BE2C (cell line): ENCODE measurements at regions not wholly inside any gene's neighbourhood (a gene's known extent, or its start where the extent isn't known, plus 50 kb on each side); places are given as distances from the start of the nearest gene placed in this dataset.

ENCODE experiments used
- DNase-seq: peaks from one replicate; pipeline ENCODE4 v3.0.0-alpha.2; 2020
- H3K27me3 ChIP-seq: fragments of 250-450 bp; sonication (Bioruptor Pico); 2 replicates; pipeline ENCODE4 v1.5.1; 2020; ENCODE audit warnings: mild to moderate bottlenecking
- H3K36me3 ChIP-seq: fragments of 250-450 bp; sonication (Bioruptor Pico); 2 replicates; pipeline ENCODE4 v1.5.1; 2020; ENCODE audit warnings: mild to moderate bottlenecking
- H3K4me1 ChIP-seq: fragments of 250-450 bp; sonication (Bioruptor Pico); 2 replicates; pipeline ENCODE4 v1.5.1; 2020
- H3K4me3 ChIP-seq: 2 replicates; pipeline ENCODE4 v1.5.1; 2011; ENCODE audit warnings: low read depth, low read length
- H3K9me3 ChIP-seq: fragments of 250-450 bp; sonication (Bioruptor Pico); 2 replicates; pipeline ENCODE4 v1.5.1; 2020
- CTCF ChIP-seq: IDR thresholded peaks from 2 replicates; pipeline ENCODE4 v1.5.1; 2012; ENCODE audit warnings: mild to moderate bottlenecking, low read depth, low read length

- no peak for TF ChIP-seq CTCF
- Histone ChIP-seq H3K4me1 (no peaks in the 10 kb centered on the region), H3K4me3 (no peak overlapping the region), H3K27me3 (no peaks in the 10 kb centered on the region), H3K36me3 (no peaks in the 10 kb centered on the region), H3K9me3 (no peaks in the 10 kb centered on the region; the same call in 1 of the 2 replicates)
- DNase-seq: no peak
These were observed 674.6 kb upstream of the SEMA6A start for GRCh38 chr5:117249086-117249815.

GRCh38 chr5:117246424-117246823 lies 671.8 kb upstream of the SEMA6A start:
- DNase-seq: no peak
- no peaks in the 10 kb centered on the region for H3K27me3 ChIP-seq
- H3K36me3 ChIP-seq: no peaks in the 10 kb centered on the region
- no peaks in the 10 kb centered on the region for H3K4me1 ChIP-seq
- no peak overlapping the region for H3K4me3 ChIP-seq
- H3K9me3 ChIP-seq: no peaks in the 10 kb centered on the region; the same call in 1 of the 2 replicates
- no peak for TF ChIP-seq CTCF

- H3K4me1 ChIP-seq: no peaks in the 10 kb centered on the region
- no peaks in the 10 kb centered on the region for H3K27me3 ChIP-seq
- no peaks in the 10 kb centered on the region for H3K36me3 ChIP-seq
- no peak overlapping the region for H3K4me3 ChIP-seq
- no peaks in the 10 kb centered on the region; the same call in 1 of the 2 replicates for H3K9me3 ChIP-seq
- DNase-seq: no peak
- TF ChIP-seq CTCF: no peak
These were observed 670.5 kb upstream of the SEMA6A start for GRCh38 chr5:117245130-117245529.

- Histone ChIP-seq H3K9me3 (no peaks in the 10 kb centered on the region; the same call in 1 of the 2 replicates), H3K36me3 (no peaks in the 10 kb centered on the region), H3K4me1 (no peaks in the 10 kb centered on the region), H3K4me3 (no peak overlapping the region), H3K27me3 (no peaks in the 10 kb centered on the region)
- TF ChIP-seq CTCF: no peak
- DNase-seq: no peak
These were observed 667.4 kb upstream of the SEMA6A start for GRCh38 chr5:117242028-117242427.

- no peak overlapping the region for H3K4me3 ChIP-seq
- H3K36me3 ChIP-seq: no peaks in the 10 kb centered on the region
- no peak for TF ChIP-seq CTCF
These were observed 662.3 kb upstream of the SEMA6A start for GRCh38 chr5:117236941-117237340.

GRCh38 chr5:117235786-117236185 lies 661.2 kb upstream of the SEMA6A start:
- no peak for TF ChIP-seq CTCF

More at GRCh38 chr5:117236941-117237340, 662.3 kb upstream of the SEMA6A start:
- no peaks in the 10 kb centered on the region; the same call in 1 of the 2 replicates for H3K9me3 ChIP-seq
- no peaks in the 10 kb centered on the region for H3K27me3 ChIP-seq
- no peaks in the 10 kb centered on the region; the same call in 1 of the 2 replicates for H3K4me1 ChIP-seq
- DNase-seq: no peak

More at GRCh38 chr5:117235786-117236185, 661.2 kb upstream of the SEMA6A start:
- no peaks in the 10 kb centered on the region; the same call in 1 of the 2 replicates for H3K4me1 ChIP-seq
- no peaks in the 10 kb centered on the region for H3K9me3 ChIP-seq
- no peak for DNase-seq
- H3K27me3 ChIP-seq: no peaks in the 10 kb centered on the region
- no peaks in the 10 kb centered on the region for H3K36me3 ChIP-seq
- H3K4me3 ChIP-seq: no peak overlapping the region
